Endodermal cell (in vitro differentiated cells): ENCODE measurements at regions not wholly inside any gene's neighbourhood (a gene's known extent, or its start where the extent isn't known, plus 50 kb on each side); places are given as distances from the start of the nearest gene placed in this dataset.

ENCODE experiments used
- DNase-seq: peaks from one replicate; pipeline ENCODE4 v3.0.0-alpha.2; 2017
- H3K27ac ChIP-seq: 2 replicates; pipeline ENCODE4 v1.5.1; 2013; ENCODE audit warnings: mild to moderate bottlenecking, low read depth, low read length, moderate library complexity
- H3K27me3 ChIP-seq: 2 replicates; pipeline ENCODE4 v1.6.1; 2013; ENCODE audit warnings: mild to moderate bottlenecking, low read length, moderate library complexity; ENCODE audit not compliant: insufficient read depth, control insufficient read depth, poor library complexity, severe bottlenecking
- H3K36me3 ChIP-seq: 2 replicates; pipeline ENCODE4 v1.7.0; 2013; ENCODE audit warnings: mild to moderate bottlenecking, low read length, moderate library complexity; ENCODE audit not compliant: control insufficient read depth, insufficient read depth
- H3K4me1 ChIP-seq: one replicate; pipeline ENCODE4 v1.7.0; 2013; ENCODE audit warnings: low read length; ENCODE audit not compliant: control insufficient read depth, insufficient read depth
- H3K4me3 ChIP-seq: 2 replicates; pipeline ENCODE4 v1.5.1; 2013; ENCODE audit warnings: mild to moderate bottlenecking, low read length, moderate library complexity
- H3K9ac ChIP-seq: 2 replicates; pipeline ENCODE4 v1.6.1; 2013; ENCODE audit warnings: mild to moderate bottlenecking, low read length, moderate library complexity; ENCODE audit not compliant: poor library complexity, severe bottlenecking; ENCODE audit errors: extremely low read depth
- H3K9me3 ChIP-seq: 2 replicates; pipeline ENCODE4 v1.6.1; 2013; ENCODE audit warnings: mild to moderate bottlenecking, low read length, moderate library complexity; ENCODE audit not compliant: control insufficient read depth
- H3K27ac Mint-ChIP-seq: 2 replicates; pipeline ENCODE4 v1.8.0; 2020; ENCODE audit warnings: mixed read lengths
- H3K27me3 Mint-ChIP-seq: 2 replicates; pipeline ENCODE4 v1.8.0; 2021; ENCODE audit warnings: mild to moderate bottlenecking, mixed read lengths; ENCODE audit not compliant: insufficient read depth
- H3K36me3 Mint-ChIP-seq: 2 replicates; pipeline ENCODE4 v1.8.0; 2020; ENCODE audit warnings: low read depth, mixed read lengths
- H3K4me1 Mint-ChIP-seq: 2 replicates; pipeline ENCODE4 v1.8.0; 2020; ENCODE audit warnings: mixed read lengths
- H3K4me3 Mint-ChIP-seq: 2 replicates; pipeline ENCODE4 v1.8.0; 2020; ENCODE audit warnings: mild to moderate bottlenecking, moderate library complexity, mixed read lengths
- H3K9me3 Mint-ChIP-seq: 2 replicates; pipeline ENCODE4 v1.8.0; 2020; ENCODE audit warnings: mild to moderate bottlenecking, mixed read lengths
- WGBS, 2 experiments: methylation state at CpG; one replicate each; pipeline versions ENCODE4 v1.1.5 to v1.1.7; 2013; ENCODE audit warnings: missing lambda C conversion rate in 2 of 2, mixed read lengths in 1 of 2; ENCODE audit not compliant: insufficient coverage in 1 of 2, insufficient read length in 1 of 2; 5-methylcytosine and 5-hydroxymethylcytosine counted together
- TF ChIP-seq, protein P1 (sequence below): fragments of 200-600 bp; sonication (generic); conservative IDR thresholded peaks from 2 replicates; pipeline ENCODE4 v1.5.0; 2021; ENCODE audit warnings: antibody characterized with exemption, mild to moderate bottlenecking

DNA sequence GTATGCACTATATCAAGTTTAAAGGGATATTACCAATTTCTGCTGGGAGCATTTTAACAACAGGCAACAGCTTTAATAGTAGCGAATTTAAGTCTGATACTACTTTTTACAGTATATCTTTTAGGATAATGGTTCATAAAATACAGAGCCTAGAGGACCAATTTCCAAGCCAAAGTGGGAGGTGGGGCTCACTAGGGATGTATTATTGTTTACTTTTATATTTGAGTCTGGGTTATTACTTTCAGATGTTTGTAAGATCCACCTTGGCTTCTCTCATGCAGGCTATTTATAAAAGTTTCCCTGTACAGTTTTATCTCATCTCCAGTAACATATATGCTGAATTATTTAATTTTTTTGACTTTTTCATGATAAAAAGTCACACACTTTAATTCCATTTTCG, 242.0 kb downstream of the CMPK2 start:
- no peaks in the 10 kb centered on the region for H3K9me3 Mint-ChIP-seq
- no peak overlapping the region for H3K4me3 Mint-ChIP-seq
- no peak overlapping the region for H3K4me3 ChIP-seq
- H3K27me3 ChIP-seq = no peaks in the 10 kb centered on the region
- no peaks in the 10 kb centered on the region for H3K4me1 ChIP-seq
- no peak for DNase-seq
- peaks cover 4% of the 10 kb centered on the region for H3K4me1 Mint-ChIP-seq
- H3K36me3 ChIP-seq = no peaks in the 10 kb centered on the region
- H3K27ac Mint-ChIP-seq = no peak overlapping the region
- no peaks in the 10 kb centered on the region for H3K9me3 ChIP-seq
- H3K9ac ChIP-seq = no peak overlapping the region
- H3K27ac ChIP-seq = no peak overlapping the region
- no peaks in the 10 kb centered on the region for H3K36me3 Mint-ChIP-seq
- H3K27me3 Mint-ChIP-seq = no peaks in the 10 kb centered on the region
- TF ChIP-seq, protein P1, sequence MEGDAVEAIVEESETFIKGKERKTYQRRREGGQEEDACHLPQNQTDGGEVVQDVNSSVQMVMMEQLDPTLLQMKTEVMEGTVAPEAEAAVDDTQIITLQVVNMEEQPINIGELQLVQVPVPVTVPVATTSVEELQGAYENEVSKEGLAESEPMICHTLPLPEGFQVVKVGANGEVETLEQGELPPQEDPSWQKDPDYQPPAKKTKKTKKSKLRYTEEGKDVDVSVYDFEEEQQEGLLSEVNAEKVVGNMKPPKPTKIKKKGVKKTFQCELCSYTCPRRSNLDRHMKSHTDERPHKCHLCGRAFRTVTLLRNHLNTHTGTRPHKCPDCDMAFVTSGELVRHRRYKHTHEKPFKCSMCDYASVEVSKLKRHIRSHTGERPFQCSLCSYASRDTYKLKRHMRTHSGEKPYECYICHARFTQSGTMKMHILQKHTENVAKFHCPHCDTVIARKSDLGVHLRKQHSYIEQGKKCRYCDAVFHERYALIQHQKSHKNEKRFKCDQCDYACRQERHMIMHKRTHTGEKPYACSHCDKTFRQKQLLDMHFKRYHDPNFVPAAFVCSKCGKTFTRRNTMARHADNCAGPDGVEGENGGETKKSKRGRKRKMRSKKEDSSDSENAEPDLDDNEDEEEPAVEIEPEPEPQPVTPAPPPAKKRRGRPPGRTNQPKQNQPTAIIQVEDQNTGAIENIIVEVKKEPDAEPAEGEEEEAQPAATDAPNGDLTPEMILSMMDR = no peak
- WGBS, 2 experiments = 100% methylated on average over 1 of the region's 2 CpGs

DNA sequence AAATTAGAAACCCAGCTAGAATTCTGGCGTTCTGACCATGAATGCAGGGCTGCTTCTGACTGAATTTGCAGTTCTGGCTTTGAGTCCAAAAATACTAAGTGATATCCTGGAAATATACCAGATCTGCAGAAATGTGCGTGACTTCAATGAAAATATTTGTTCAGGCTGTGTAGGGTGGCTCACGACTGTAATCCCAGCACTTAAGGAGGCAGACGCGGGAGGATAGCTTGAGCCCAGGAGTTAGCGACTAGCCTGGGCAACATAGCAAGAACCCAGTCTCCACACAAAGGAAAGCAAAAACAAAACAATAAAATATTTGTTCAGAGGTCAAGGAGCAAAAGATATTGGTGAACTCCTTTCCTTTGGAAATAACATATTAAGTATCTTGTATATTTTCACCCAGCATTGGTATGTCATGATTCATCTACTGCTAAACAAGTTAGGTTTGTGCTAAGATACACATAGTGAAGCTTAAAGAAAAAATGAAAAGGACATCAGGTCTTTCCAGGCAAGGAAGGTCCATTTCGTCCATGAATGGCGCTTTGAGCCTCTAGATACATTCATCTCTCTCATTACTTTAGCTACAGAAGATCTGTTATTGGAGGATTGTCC, 239.2 kb downstream of the CMPK2 start:
- TF ChIP-seq, protein P1 = no peak
- Mint-ChIP-seq H3K4me3 (no peak overlapping the region), H3K36me3 (no peaks in the 10 kb centered on the region), H3K4me1 (peaks cover 4% of the 10 kb centered on the region), H3K9me3 (no peaks in the 10 kb centered on the region), H3K27me3 (no peaks in the 10 kb centered on the region), H3K27ac (no peak overlapping the region)
- no peaks in the 10 kb centered on the region for H3K4me1 ChIP-seq
- H3K4me3 ChIP-seq = no peak overlapping the region
- no peak overlapping the region for H3K27ac ChIP-seq
- H3K9me3 ChIP-seq = no peaks in the 10 kb centered on the region
- H3K9ac ChIP-seq = no peak overlapping the region
- no peaks in the 10 kb centered on the region for H3K27me3 ChIP-seq
- H3K36me3 ChIP-seq = no peaks in the 10 kb centered on the region
- 89 to 94% methylated on average over 7 to 8 of the region's 8 CpGs for WGBS, 2 experiments
- DNase-seq = no peak

DNA sequence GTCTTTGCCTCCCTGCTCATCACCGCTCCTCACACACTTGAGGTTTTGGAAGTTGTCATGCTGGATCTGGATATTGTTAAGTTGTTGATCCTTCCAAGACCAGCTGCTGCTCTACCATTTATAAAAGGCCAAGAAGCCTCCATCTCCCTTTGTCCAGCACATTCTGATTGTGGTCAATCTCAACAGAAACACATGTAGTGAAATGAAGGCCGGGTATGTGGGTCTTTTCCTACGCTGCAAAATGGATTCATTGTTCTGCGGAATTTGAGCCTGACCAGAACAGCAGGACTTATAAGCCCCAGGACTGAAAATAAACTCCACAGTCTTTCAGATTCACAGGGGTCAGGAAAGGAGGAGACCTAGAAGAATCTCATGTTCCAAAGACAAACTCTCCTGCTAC, 238.4 kb downstream of the CMPK2 start:
- Histone ChIP-seq H3K27ac (no peak overlapping the region), H3K4me3 (no peak overlapping the region), H3K9ac (no peak overlapping the region), H3K9me3 (no peaks in the 10 kb centered on the region), H3K36me3 (no peaks in the 10 kb centered on the region), H3K27me3 (no peaks in the 10 kb centered on the region), H3K4me1 (no peaks in the 10 kb centered on the region)
- no peaks in the 10 kb centered on the region for H3K9me3 Mint-ChIP-seq
- WGBS, 2 experiments = 81 to 89% methylated on average over 3 to 4 of the region's 4 CpGs
- no peak for DNase-seq
- no peak overlapping the region for H3K4me3 Mint-ChIP-seq
- TF ChIP-seq, protein P1 = no peak
- peaks cover under 1% of the 10 kb centered on the region for H3K4me1 Mint-ChIP-seq
- no peak overlapping the region for H3K27ac Mint-ChIP-seq
- H3K36me3 Mint-ChIP-seq = no peaks in the 10 kb centered on the region
- H3K27me3 Mint-ChIP-seq = no peaks in the 10 kb centered on the region
